ENCODE measurements at regions not wholly inside any gene's neighbourhood (a gene's known extent, or its start where the extent isn't known, plus 50 kb on each side); places are given as distances from the start of the nearest gene placed in this dataset.
"Not testable (repeated sequence)": the region's sequence is repeated elsewhere in the genome, so short reads cannot be mapped to it uniquely, and the experiment has no call there.

DNA sequence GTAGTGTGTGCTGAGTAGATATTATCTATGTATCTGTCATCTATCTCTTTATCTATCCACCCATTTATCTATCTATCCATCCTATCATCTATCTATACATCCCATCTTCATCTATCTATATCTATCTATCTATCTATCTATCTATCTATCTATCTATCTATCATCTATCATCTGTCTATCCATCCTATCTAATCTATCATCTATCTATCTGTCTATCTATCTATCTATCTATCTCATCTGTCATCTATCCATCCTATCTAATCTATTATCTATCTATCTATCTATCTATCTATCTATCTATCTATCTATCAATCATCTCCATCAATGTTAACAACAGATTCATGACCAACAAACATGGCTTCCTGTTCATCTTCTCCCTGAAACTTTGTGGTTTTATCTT is 90.5 kb upstream of the SLC24A3 start:
- no peak for DNase-seq

DNA sequence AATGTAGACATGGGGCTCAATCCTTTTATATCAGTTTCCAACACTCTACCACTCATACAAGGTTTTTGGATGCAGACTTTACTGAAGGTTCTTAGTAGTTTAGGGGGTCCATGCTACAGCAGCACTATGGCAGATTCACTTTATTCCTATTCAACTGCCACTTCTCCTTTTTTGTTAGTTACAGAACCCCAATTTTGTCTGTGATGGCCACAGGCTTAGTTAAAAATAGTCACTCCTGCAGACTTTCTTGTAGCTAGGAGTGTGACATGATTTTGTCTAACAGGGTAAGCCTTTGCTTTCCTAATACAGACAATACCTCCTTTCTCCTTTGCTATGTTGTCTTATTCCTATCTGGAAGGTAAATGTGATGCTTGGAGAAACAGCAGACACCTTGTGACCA is 90.0 kb upstream of the SLC24A3 start:
- no peak for DNase-seq

- no peak for DNase-seq
Measured at GRCh38 chr20:19125508-19125907, 86.9 kb upstream of the SLC24A3 start.

- no peak for DNase-seq
Measured at GRCh38 chr20:19129306-19129705, 83.1 kb upstream of the SLC24A3 start.

DNA sequence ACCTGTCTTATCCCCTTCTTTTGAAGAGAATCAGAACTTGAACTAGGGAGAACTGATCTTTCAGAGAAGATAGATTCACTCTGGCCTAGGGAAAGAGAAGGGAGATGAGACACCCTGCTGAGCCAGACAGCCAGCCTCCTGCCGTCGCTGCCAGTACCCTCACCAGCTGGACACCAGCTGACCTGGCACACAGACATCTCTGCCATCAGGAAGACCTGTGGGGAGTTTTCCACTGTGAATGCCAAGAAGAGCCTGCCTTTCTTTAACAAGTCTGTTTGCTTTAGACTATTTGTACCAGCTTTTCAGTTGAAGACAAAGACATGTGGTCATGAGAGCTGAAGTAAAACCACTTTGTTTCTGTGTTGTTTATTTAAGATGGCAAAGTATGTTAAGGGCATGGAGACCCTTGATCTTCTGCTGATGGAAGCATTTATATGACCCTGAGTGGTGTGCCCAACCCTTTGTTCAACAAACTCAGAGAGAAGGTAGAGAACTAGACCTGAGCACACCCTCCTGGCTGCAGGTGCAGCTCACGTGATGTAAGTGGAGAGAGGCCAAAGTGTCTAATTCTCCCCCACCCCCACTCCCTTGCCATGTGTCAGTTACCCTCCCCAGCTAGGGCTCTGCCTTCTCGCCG is 82.3 kb upstream of the SLC24A3 start:
- DNase-seq: peak; percentile 94

DNA sequence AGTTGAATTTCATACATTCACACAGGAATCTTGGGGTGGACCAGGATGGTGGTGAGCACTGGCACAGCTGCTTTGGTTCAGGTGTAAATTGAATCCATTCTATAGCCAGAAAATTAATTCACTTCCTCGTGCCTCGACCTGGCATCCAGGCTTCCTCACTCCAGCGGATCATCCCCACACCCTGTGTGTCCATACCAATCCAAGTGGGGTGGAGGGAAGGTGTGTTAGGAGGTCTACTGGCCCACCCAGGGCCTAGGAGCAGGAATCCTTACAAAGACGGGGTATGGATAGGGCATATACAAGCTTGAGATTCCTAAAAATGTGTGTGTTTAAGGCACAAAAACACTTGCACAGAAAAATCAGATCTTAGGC is 81.8 kb upstream of the SLC24A3 start:
- DNase-seq: no peak

DNA sequence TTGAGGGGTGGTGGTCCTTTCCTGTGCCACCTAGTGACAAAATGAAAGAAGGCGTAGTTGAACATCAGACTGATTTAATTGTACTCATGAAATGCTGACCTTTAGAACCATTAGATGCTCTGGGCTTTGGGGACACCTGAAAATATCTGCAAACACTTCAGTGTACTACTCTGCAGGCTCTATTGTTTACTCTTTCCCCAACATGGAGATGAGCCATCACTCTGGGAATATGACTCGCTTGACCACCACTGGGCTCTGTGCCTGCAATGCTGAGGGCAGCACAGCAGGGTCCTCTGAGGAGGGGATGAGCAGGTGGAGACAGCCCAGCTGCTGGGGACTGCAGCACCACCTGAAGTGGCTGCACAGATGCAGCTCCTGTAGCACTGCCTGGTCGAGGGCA is 74.8 kb upstream of the SLC24A3 start:
- DNase-seq: peak; percentile 79

DNA sequence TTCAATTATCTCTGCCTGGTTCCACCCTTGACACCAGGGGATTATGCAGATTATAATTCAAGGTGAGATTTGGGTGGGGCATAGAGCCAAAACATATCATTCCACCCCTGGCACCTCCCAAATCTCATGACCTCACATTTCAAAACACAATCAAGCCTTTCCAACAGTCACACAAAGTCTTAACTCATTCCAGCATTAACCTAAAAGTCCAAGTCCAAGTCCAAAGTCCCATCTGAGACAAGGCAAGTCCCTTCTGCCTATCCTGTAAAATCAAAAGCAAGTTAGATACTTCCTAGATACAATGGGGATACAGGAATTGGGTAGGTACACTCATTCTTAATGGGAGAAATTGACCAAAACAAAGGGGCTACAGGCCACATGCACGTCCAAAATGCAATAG is 73.7 kb upstream of the SLC24A3 start:
- no peak for DNase-seq

DNA sequence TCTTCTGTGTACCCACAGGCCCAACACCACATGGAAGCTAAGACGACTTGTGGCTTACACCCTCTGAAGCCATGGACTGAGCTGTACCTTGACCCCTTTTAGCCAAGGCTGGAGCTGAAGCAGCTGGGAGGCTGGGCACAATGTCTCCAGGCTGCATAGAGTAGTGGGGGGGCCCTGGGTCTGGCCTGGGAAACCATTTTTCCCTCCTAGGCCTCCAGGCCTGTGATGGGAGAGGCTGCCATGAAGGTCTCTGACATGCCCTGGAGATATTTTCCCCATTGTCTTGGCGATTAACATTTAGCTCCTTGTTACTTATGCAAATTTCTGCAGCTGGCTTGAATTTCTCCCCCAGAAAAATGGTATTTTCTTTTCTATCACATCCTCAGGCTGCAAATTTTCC is 72.9 kb upstream of the SLC24A3 start:
- not testable (repeated sequence) for DNase-seq

DNA sequence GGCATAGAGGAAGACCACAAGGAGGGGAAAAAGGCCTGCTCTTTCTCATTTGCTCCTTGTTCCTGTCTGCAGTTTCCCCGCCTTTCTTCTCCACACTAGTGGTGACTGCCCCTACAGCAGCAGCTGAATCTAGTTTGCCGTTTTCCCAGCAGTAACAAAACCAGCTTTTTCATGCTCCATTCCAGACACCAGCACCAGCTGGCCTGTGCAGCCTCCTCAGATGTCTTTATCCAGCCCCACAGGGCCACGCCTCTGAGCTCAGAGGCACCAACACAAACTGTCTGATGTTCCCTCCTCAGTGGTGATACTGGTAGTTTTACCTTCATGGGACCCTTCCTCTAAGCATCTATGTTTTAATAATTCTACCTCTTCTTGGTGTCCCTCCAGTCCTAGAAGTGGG is 70.4 kb upstream of the SLC24A3 start:
- DNase-seq: no peak

DNA sequence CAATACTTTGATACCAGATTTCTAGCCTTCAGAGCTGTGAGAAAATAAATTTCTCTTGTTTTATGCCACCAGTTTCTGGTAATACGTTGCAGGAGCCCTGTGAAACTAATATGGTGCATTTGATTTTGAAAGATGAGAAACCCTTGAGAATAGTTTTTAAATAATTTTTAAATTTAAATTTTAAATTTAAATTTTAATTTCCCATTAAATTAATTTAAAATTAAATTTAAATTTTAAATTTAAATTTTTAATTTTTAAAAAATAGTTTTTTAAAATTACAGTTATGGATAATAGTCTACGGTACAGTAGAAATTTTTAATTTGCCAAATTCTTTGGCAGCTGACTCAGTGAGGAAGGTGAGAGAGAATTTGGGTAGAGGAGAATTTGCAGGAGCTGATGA is 68.6 kb upstream of the SLC24A3 start:
- DNase-seq: no peak

DNA sequence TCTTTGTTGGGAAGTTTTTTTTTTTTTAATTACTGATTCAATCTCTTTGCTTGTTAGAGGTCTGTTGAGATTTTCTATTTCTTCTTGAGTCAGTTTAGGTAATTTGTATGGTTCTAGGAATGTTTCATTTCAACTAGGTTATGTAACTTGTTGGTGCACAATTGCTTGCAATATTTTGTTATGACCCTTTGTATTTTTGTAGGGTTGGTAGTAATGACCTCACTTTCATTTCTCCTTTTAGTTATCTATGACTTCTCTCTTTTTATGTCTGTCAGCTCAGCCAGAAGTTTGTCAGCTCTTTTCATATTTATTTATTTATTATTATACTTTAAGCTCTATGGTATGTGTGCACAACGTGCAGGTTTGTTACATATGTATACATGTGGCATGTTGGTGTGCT is 51.1 kb upstream of the SLC24A3 start:
- no peak for DNase-seq

All from DMS79 treated with DMSO at 0.1 percent for 48 hours (cell line).